ENCODE measurements at regions not wholly inside any gene's neighbourhood (a gene's known extent, or its start where the extent isn't known, plus 50 kb on each side); places are given as distances from the start of the nearest gene placed in this dataset.

GRCh38 chr7:32169228-32169627, 99.0 kb upstream of the PDE1C start:
- DNase-seq, result no peak

GRCh38 chr7:32167815-32168214, 97.6 kb upstream of the PDE1C start:
- no peak for DNase-seq

- no peak for DNase-seq
Measured at GRCh38 chr7:32167256-32167655, 97.0 kb upstream of the PDE1C start.

- DNase-seq, result no peak
Measured at GRCh38 chr7:32164341-32164996, 94.3 kb upstream of the PDE1C start.

- DNase-seq, result no peak
Measured at GRCh38 chr7:32163896-32164295, 93.7 kb upstream of the PDE1C start.

- DNase-seq, result no peak
Measured at GRCh38 chr7:32163141-32163806, 93.1 kb upstream of the PDE1C start.

- DNase-seq, result no peak
Measured at GRCh38 chr7:32161708-32162107, 91.5 kb upstream of the PDE1C start.

- DNase-seq, result no peak
Measured at GRCh38 chr7:32158751-32159745, 88.8 kb upstream of the PDE1C start.

GRCh38 chr7:32158076-32158475, 87.9 kb upstream of the PDE1C start:
- no peak for DNase-seq

- no peak for DNase-seq
Measured at GRCh38 chr7:32155712-32156111, 85.5 kb upstream of the PDE1C start.

- no peak for DNase-seq
Measured at GRCh38 chr7:32154797-32155196, 84.6 kb upstream of the PDE1C start.

GRCh38 chr7:32153006-32153405, 82.8 kb upstream of the PDE1C start:
- no peak for DNase-seq

GRCh38 chr7:32152576-32152975, 82.4 kb upstream of the PDE1C start:
- no peak for DNase-seq

GRCh38 chr7:32150589-32150988, 80.4 kb upstream of the PDE1C start:
- no peak for DNase-seq

GRCh38 chr7:32150039-32150438, 79.8 kb upstream of the PDE1C start:
- no peak for DNase-seq

- DNase-seq, result no peak
Measured at GRCh38 chr7:32147546-32148268, 77.5 kb upstream of the PDE1C start.

GRCh38 chr7:32145911-32146310, 75.7 kb upstream of the PDE1C start:
- DNase-seq, result no peak

- no peak for DNase-seq
Measured at GRCh38 chr7:32144676-32145075, 74.5 kb upstream of the PDE1C start.

- DNase-seq, result no peak
Measured at GRCh38 chr7:32143301-32143700, 73.1 kb upstream of the PDE1C start.

GRCh38 chr7:32142649-32143048, 72.4 kb upstream of the PDE1C start:
- DNase-seq, result no peak

GRCh38 chr7:32140210-32140939, 70.2 kb upstream of the PDE1C start:
- no peak for DNase-seq

- no peak for DNase-seq
Measured at GRCh38 chr7:32137059-32137458, 66.9 kb upstream of the PDE1C start.
